Panc1 (cell line): ENCODE measurements at regions not wholly inside any gene's neighbourhood (a gene's known extent, or its start where the extent isn't known, plus 50 kb on each side); places are given as distances from the start of the nearest gene placed in this dataset.

Experiments
- POLR2AphosphoS5 ChIP-seq: IDR thresholded peaks from 2 replicates; pipeline ENCODE4 v1.6.1; 2012; ENCODE audit warnings: mild to moderate bottlenecking, low read depth, low read length, moderate library complexity
- TF ChIP-seq, protein P1 (sequence below): fragments of 450-650 bp; IDR thresholded peaks from 2 replicates; pipeline ENCODE4 v1.5.1; 2017; ENCODE audit warnings: mild to moderate bottlenecking

DNA sequence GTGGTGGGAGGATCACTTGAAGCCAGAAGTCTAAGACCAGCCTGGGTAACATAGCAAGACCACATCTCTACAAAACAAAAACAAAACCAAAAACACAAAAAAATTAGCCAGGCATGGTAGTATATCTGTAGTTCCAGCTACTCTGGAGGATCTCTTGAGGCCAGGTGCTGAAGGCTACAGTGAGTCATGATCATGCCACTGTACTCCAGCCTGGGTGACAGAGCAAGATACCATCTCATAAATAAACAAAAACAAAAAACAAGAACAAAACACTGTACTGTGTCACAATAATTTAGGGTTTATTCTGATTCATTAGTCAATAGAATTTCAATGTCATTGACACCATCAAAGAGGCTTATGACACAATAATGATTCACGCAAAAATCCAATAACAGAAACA, 1121.7 kb upstream of the MAP3K7 start:
- TF ChIP-seq, protein P1, sequence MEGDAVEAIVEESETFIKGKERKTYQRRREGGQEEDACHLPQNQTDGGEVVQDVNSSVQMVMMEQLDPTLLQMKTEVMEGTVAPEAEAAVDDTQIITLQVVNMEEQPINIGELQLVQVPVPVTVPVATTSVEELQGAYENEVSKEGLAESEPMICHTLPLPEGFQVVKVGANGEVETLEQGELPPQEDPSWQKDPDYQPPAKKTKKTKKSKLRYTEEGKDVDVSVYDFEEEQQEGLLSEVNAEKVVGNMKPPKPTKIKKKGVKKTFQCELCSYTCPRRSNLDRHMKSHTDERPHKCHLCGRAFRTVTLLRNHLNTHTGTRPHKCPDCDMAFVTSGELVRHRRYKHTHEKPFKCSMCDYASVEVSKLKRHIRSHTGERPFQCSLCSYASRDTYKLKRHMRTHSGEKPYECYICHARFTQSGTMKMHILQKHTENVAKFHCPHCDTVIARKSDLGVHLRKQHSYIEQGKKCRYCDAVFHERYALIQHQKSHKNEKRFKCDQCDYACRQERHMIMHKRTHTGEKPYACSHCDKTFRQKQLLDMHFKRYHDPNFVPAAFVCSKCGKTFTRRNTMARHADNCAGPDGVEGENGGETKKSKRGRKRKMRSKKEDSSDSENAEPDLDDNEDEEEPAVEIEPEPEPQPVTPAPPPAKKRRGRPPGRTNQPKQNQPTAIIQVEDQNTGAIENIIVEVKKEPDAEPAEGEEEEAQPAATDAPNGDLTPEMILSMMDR, result no peak
- no peak for TF ChIP-seq POLR2AphosphoS5
